NCI-H69 (cell line): ENCODE measurements at regions not wholly inside any gene's neighbourhood (a gene's known extent, or its start where the extent isn't known, plus 50 kb on each side); places are given as distances from the start of the nearest gene placed in this dataset.
"Not testable (repeated sequence)": the region's sequence is repeated elsewhere in the genome, so short reads cannot be mapped to it uniquely, and the experiment has no call there.

Source experiments
- DNase-seq: peaks from one replicate; lab custom pipeline; 2025; lab: John Stamatoyannopoulos, UW

- no peak for DNase-seq
Observed at GRCh38 chr11:96447208-96448110, 57.6 kb downstream of the JRKL start.

DNA sequence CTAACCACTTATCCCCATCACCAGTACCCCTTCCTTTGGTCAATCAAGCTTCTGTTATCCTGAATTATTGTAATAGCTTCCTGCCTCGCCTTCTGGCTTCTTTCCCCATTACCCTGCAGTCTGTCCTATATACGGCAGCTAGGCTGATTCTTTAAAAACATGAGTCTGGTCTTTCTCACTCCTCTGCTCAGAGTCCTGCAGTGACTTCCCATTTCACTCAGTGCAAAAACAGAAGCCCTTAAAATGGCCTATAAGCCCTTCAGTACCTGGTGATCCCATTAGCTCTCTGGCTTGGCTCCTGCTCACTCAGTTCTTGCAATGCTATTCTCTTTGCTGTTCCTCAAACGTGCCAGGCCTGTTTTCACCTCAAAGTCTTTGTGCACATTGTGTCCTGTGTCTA is 58.4 kb downstream of the JRKL start:
- DNase-seq = no peak

GRCh38 chr11:96456111-96456510 is 66.3 kb downstream of the JRKL start:
- DNase-seq = no peak

DNA sequence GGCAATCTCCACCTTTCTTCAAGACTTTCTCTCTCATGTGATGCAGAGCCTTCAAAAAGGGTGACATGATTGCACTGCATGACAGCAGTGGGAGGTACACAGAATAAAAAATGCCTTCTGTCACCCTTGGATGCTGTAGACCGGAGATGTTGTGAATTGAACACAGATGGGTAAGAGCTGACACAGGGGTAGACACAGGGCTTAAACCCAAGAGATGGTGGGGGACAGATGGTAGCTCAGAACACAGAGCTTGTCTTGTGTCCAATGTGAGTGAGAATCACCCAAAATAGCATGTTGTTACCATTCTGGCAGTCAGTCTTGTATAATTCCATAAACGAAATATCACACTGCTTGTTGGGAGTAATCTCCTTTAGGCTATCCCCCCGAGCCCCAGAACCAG is 69.9 kb downstream of the JRKL start:
- DNase-seq = no peak

DNA sequence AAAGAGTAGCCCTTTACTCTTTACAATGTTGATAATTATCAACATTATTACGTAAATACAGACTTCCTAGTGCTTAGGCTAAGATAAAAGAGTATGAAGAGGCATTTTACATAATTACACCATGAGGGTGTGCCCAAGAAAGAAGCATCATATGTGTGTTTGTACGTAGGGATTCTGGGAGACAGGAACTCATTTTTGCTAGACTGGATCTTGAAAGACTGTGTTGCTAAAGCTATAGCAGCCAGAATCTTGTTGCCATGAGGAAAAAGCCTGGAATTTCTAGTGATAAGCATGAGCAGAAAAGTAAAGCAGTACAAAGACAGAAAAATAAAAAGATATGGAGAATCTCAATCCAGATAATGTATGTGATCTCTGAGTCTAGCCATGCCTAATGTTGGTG is 72.1 kb downstream of the JRKL start:
- DNase-seq = peak; percentile 4

DNA sequence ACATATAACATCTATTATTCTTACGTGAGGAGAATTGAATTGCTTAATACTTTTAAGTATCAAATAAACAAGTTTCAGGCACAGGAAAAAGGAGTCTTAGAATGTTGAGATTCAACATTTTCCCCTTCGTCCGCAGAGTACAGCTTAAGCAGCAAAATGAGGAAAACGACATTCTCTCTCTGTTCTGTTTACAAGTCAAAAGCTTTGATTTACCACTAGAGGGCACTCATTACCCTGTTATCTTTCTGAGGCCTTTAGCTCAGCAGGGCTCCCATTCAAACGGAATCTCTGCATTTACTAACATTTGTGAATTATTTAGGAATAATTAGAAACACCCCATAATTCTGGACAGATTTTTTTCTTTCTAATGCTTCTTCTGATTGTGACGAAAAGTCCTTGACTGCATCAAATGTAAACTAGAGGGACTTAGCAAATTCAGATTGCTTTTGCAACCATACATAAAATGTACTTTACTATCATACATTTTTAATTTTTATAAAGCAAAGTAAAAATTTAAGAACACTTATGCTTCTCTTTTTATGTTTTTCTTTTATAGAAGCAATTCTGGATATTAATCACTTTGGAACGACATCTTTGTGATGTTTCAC is 75.0 kb downstream of the JRKL start:
- DNase-seq = peak; percentile 90

DNA sequence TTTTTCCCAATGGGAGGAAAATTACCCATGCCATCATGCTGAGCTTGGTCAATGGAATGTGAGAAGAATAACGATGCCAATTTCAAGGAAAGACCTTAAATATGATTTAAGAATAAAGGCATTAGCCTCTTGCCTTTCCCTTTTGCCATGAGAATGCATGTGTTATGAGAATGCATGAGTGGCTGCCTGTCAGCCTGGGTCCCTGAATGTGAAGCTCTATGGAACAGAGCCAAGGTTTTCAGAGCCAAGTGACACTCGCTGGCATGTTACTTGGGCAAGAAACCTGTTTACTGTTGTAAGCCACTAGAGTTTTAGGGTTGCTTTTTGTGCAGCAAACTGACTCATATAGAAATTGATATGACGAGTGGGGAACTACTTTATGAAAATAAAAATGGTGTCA is 75.7 kb downstream of the JRKL start:
- DNase-seq = peak; percentile 76

GRCh38 chr11:96466607-96467006 is 76.8 kb downstream of the JRKL start:
- DNase-seq = no peak

- no peak for DNase-seq
Observed at GRCh38 chr11:96469776-96470175, 80.0 kb downstream of the JRKL start.

GRCh38 chr11:96470521-96470920 is 80.7 kb downstream of the JRKL start:
- DNase-seq = no peak

DNA sequence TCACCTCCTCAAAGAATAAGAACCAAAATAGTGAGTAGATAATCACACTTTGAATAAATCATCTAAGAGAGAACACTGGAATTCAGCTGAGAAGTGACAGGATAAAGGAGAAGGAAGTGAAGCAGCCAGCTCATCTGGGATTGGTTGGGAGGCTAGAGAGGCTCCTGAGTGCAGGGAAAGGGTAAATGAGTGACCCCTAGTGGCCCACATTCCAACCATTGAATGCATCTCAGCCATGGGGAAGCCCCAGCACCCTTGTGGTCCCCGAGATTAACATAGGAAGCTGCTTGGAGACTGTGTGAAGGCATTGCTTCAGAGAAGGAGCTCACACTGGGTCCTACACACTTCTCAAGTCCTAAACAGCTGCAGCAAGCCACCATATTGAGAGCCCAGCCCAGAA is 82.3 kb downstream of the JRKL start:
- DNase-seq = no peak

DNA sequence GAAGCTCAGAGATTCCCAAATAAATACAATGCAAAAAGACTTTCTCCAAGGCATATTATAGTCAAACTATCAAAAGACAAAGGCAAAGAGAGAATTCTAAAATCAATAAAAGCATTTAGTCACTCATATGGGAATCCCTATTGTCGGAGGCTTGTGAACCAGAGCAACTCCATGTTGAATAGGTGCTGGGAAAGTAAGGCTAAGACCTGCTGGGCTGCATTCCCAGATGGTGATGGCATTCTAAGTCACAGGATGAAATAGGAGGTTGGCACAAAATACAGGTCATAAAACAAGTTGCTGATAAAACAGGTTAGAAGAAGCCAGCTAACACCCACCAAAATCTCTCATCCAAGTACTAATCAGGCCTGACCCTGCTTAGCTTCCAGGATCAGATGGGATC is 84.5 kb downstream of the JRKL start:
- DNase-seq = no peak

DNA sequence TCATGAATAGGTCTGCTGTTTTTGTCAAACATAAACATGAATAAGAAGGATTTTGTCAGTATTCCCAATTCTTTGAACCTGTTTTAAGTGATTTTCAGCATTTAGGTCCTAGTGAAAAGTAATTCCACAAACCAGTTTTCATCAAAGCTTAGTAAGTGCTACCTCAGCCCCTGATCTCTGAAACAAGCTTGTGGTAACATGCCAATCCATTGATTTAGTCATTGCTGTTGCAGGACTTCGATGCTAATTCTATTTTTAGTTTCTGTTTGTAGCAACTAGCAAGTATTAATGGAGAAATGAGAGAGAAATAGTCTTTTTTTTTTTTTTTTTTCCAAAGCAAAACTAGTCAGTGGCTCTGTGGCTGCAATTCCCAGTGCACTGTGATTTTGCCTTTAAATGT is 91.4 kb downstream of the JRKL start:
- no peak for DNase-seq

- DNase-seq = no peak
Observed at GRCh38 chr11:96481771-96482170, 92.0 kb downstream of the JRKL start.

GRCh38 chr11:96482193-96482592 is 92.4 kb downstream of the JRKL start:
- DNase-seq = no peak

DNA sequence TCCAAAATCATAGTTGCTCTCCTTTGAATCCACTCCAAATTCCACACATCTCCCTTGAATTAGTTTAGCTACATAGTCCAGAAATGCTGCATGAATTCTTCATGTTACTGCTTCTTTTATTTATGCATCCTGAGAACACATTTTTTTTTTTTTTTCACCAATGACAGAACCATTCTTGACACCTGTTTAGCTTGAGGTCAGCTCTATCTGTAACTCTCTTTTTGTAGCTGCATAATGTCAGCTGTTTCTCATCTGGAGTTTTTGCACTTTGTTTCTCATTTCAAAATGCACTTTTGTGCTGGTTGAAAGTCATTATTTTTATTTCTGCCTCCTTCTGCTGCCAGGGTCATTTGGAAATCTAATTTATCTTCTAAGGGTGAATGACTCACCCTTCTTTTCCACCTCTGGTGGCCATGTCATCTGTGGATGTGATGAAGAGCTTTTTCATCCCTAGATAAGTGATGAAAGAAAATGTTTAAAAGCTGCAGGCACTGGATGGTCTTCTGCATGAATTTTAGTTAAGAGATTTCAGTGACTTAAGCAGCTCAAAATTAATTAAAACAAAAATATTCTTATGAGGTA is 93.7 kb downstream of the JRKL start:
- DNase-seq = no peak

- DNase-seq = no peak
Observed at GRCh38 chr11:96484361-96484760, 94.5 kb downstream of the JRKL start.

DNA sequence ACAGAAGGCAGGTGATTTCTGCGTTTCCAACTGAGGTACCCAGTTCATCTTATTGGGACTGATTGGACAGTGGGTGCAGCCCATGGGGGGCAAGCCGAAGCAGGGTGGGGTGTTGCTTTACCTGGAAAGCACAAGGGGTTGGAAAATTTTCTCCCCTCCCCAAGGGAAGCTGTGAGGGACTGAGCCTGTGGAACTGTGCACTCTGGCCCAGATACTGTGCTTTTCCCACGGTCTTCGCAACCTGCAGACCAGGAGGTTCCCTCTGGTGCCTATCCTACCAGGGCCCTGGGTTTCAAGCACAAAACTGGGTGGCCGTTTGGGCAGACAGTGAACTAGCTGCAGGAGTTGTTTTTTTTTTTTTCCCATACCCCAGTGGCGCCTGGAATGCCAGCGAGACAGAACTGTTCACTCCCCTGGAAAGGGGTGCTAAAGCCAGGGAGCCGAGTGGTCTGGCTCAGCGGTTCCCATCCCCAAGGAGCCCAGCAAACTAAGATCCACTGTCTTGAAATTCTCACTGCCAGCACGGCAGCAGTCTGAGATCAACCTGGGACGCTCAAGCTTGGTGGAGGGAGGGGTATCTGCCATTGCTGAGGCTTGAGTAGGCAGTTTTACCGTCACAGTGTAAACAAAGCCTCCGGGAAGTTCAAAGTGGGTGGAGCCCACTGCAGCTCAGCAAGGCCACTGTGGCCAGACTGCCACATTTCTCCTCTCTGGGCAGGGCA is 97.2 kb downstream of the JRKL start:
- DNase-seq = peak; percentile 76

DNA sequence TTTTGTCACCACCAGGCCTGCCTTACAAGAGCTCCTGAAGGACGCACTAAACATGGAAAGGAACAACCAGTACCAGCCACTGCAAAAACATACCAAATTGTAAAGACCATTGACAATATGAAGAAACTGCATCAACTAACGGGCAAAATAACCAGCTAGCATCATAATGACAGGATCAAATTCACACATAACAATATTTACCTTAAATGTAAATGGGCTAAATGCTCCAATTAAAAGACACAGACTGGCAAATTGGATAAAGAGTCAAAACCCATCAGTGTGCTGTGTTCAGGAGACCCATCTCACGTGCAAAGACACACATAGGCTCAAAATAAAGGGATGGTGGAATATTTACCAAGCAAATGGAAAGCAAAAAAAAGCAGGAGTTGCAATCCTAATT is 99.1 kb downstream of the JRKL start:
- DNase-seq = not testable (repeated sequence)

- DNase-seq = no peak
Observed at GRCh38 chr11:96500440-96500839, 110.6 kb downstream of the JRKL start.

DNA sequence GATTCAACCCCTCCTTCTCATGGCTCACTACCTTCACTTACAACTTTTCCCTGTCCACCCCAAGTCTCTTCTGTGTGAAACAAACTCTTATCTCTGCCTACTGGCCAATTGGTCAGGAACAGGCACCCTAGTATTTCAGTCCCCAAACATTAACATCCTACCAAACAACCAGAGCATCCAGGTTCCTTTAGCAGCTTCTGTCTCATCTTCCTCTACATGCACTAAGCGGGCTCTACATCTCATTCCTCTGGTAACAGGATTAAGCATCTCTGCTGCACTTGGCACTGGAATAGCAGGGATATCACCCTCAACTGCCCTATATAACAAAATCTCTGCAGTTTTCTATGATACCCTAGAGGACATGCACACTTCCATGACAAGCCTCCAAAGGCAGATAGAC is 116.2 kb downstream of the JRKL start:
- no peak for DNase-seq

GRCh38 chr11:96506953-96507354 is 117.1 kb downstream of the JRKL start:
- DNase-seq = no peak

GRCh38 chr11:96508861-96509260 is 119.0 kb downstream of the JRKL start:
- no peak for DNase-seq
